ENCODE measurements at regions not wholly inside any gene's neighbourhood (a gene's known extent, or its start where the extent isn't known, plus 50 kb on each side); places are given as distances from the start of the nearest gene placed in this dataset.

- ChIA-PET CTCF (no interaction called here), POLR2A (ENCODE audit: unreplicated experiment) (no interaction called here)
- intact Hi-C loops (cut with micrococcal nuclease): no loop called here
- TF ChIP-seq, protein P1, sequence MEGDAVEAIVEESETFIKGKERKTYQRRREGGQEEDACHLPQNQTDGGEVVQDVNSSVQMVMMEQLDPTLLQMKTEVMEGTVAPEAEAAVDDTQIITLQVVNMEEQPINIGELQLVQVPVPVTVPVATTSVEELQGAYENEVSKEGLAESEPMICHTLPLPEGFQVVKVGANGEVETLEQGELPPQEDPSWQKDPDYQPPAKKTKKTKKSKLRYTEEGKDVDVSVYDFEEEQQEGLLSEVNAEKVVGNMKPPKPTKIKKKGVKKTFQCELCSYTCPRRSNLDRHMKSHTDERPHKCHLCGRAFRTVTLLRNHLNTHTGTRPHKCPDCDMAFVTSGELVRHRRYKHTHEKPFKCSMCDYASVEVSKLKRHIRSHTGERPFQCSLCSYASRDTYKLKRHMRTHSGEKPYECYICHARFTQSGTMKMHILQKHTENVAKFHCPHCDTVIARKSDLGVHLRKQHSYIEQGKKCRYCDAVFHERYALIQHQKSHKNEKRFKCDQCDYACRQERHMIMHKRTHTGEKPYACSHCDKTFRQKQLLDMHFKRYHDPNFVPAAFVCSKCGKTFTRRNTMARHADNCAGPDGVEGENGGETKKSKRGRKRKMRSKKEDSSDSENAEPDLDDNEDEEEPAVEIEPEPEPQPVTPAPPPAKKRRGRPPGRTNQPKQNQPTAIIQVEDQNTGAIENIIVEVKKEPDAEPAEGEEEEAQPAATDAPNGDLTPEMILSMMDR (conservative IDR thresholded peaks at IDR 0.05; ENCODE audit: low read depth, low read length): no peak
- TF ChIP-seq EZH2 (IDR thresholded peaks at IDR 0.05; ENCODE audit: low read length, unreplicated experiment) (no peak), EZH2phosphoT487 (IDR thresholded peaks at IDR 0.05; ENCODE audit: borderline replicate concordance, low read length) (no peak)
- H3F3A ChIP-seq (ENCODE audit: low read length, unreplicated experiment): no peaks in the 10 kb centered on the region
- no peak overlapping the region for H3K27ac ChIP-seq (ENCODE audit: low read length)
- no peaks in the 10 kb centered on the region for H3K36me3 ChIP-seq (ENCODE audit: low read depth, low read length)
- no peaks in the 10 kb centered on the region for H3K4me1 ChIP-seq (ENCODE audit: insufficient read depth, low read length)
- no peaks in the 10 kb centered on the region for H4K20me1 ChIP-seq (ENCODE audit: low read length)
- H3K79me2 ChIP-seq (ENCODE audit: low read length): no peaks in the 10 kb centered on the region
- H3K4me3 ChIP-seq (ENCODE audit: low read length): no peak overlapping the region
- H3K27me3 ChIP-seq (ENCODE audit: low read length): no peaks in the 10 kb centered on the region
- H3K9me3 ChIP-seq (ENCODE audit: low read length): no peaks in the 10 kb centered on the region
- no peak overlapping the region for H2AFZ ChIP-seq (ENCODE audit: low read length)
- ATAC-seq (no peak), DNase-seq (no peak)
- H3K9me2 ChIP-seq (replicated peaks; ENCODE audit: low read length): no peaks in the 10 kb centered on the region
- H3K9ac ChIP-seq (ENCODE audit: low read length): no peak overlapping the region
- BruUV-seq (replicated peaks): no TSS peak
- H3K4me2 ChIP-seq (ENCODE audit: low read length): no peak overlapping the region
Measured at GRCh38 chr13:88217883-88218282, 546.7 kb downstream of the SLITRK5 start.

- intact Hi-C loops (cut with micrococcal nuclease): no loop called here
- no peak overlapping the region for H3K4me2 ChIP-seq (ENCODE audit: low read length)
- no peaks in the 10 kb centered on the region for H3K79me2 ChIP-seq (ENCODE audit: low read length)
- no peaks in the 10 kb centered on the region for H3K4me1 ChIP-seq (ENCODE audit: insufficient read depth, low read length)
- H4K20me1 ChIP-seq (ENCODE audit: low read length): no peaks in the 10 kb centered on the region
- BruUV-seq (replicated peaks): no TSS peak
- H3K9me3 ChIP-seq (ENCODE audit: low read length): no peaks in the 10 kb centered on the region
- H3K36me3 ChIP-seq (ENCODE audit: low read depth, low read length): no peaks in the 10 kb centered on the region
- TF ChIP-seq EZH2phosphoT487 (IDR thresholded peaks at IDR 0.05; ENCODE audit: borderline replicate concordance, low read length) (no peak), EZH2 (IDR thresholded peaks at IDR 0.05; ENCODE audit: low read length, unreplicated experiment) (no peak)
- TF ChIP-seq, protein P1 (conservative IDR thresholded peaks at IDR 0.05; ENCODE audit: low read depth, low read length): no peak
- no peak overlapping the region for H2AFZ ChIP-seq (ENCODE audit: low read length)
- ChIA-PET POLR2A (ENCODE audit: unreplicated experiment) (no interaction called here), CTCF (no interaction called here)
- DNase-seq (no peak), ATAC-seq (no peak)
- H3K9me2 ChIP-seq (replicated peaks; ENCODE audit: low read length): no peaks in the 10 kb centered on the region
- H3F3A ChIP-seq (ENCODE audit: low read length, unreplicated experiment): no peaks in the 10 kb centered on the region
- no peak overlapping the region for H3K9ac ChIP-seq (ENCODE audit: low read length)
- H3K4me3 ChIP-seq (ENCODE audit: low read length): no peak overlapping the region
- no peaks in the 10 kb centered on the region for H3K27me3 ChIP-seq (ENCODE audit: low read length)
- H3K27ac ChIP-seq (ENCODE audit: low read length): no peak overlapping the region
Measured at GRCh38 chr13:88223958-88224357, 552.8 kb downstream of the SLITRK5 start.

GRCh38 chr13:88235441-88235840 lies 564.3 kb downstream of the SLITRK5 start:
- H3K4me3 ChIP-seq (ENCODE audit: low read length): no peak overlapping the region
- ATAC-seq: no peak
- BruUV-seq (replicated peaks): no TSS peak
- ChIA-PET POLR2A (ENCODE audit: unreplicated experiment) (no interaction called here), CTCF (no interaction called here)
- intact Hi-C loops (cut with micrococcal nuclease): no loop called here
- no peak overlapping the region for H2AFZ ChIP-seq (ENCODE audit: low read length)
- H3K27me3 ChIP-seq (ENCODE audit: low read length): no peaks in the 10 kb centered on the region
- H3K79me2 ChIP-seq (ENCODE audit: low read length): no peaks in the 10 kb centered on the region
- no peak overlapping the region for H3K9ac ChIP-seq (ENCODE audit: low read length)
- H3K27ac ChIP-seq (ENCODE audit: low read length): no peak overlapping the region
- TF ChIP-seq, protein P1 (conservative IDR thresholded peaks at IDR 0.05; ENCODE audit: low read depth, low read length): no peak
- no peak for TF ChIP-seq EZH2phosphoT487 (IDR thresholded peaks at IDR 0.05; ENCODE audit: borderline replicate concordance, low read length)
- no peak for TF ChIP-seq EZH2 (IDR thresholded peaks at IDR 0.05; ENCODE audit: low read length, unreplicated experiment)
- H3F3A ChIP-seq (ENCODE audit: low read length, unreplicated experiment): no peaks in the 10 kb centered on the region
- no peaks in the 10 kb centered on the region for H3K36me3 ChIP-seq (ENCODE audit: low read depth, low read length)
- no peak for DNase-seq
- no peaks in the 10 kb centered on the region for H3K9me2 ChIP-seq (replicated peaks; ENCODE audit: low read length)
- no peaks in the 10 kb centered on the region for H4K20me1 ChIP-seq (ENCODE audit: low read length)
- no peaks in the 10 kb centered on the region for H3K4me1 ChIP-seq (ENCODE audit: insufficient read depth, low read length)
- no peak overlapping the region for H3K4me2 ChIP-seq (ENCODE audit: low read length)
- no peaks in the 10 kb centered on the region for H3K9me3 ChIP-seq (ENCODE audit: low read length)
